IMR-90 (cell line): ENCODE measurements at regions not wholly inside any gene's neighbourhood (a gene's known extent, or its start where the extent isn't known, plus 50 kb on each side); places are given as distances from the start of the nearest gene placed in this dataset.

ENCODE experiments used
- ATAC-seq: fragments of 200-7000 bp; cut with Tn5 transposase; 2 replicates; pipeline ENCODE4 v1.9.1; 2020; ENCODE audit warnings: low read depth, mild to moderate bottlenecking, moderate library complexity
- BruUV-seq: library from RNA; stranded (reverse); fragments of 400-500 nt; replicated peaks from 2 replicates; lab custom pipeline; 2021; lab: Mats Ljungman, UMichigan
- CTCF ChIA-PET: fragments of 300-600 bp; formaldehyde crosslinking; extraction: SDS; loops from one replicate; lab custom pipeline; 2021; ENCODE audit warnings: antibody characterized with exemption; lab: Yijun Ruan, JAX
- POLR2A ChIA-PET: fragments of 300-600 bp; sonication (Branson Sonifier 250); formaldehyde crosslinking; loops from one replicate; lab custom pipeline; 2022; ENCODE audit warnings: antibody characterized with exemption; ENCODE audit not compliant: unreplicated experiment; lab: Charles Lee
- DNase-seq: peaks from one replicate; pipeline ENCODE4 v3.0.0; 2013
- H2AFZ ChIP-seq: replicated peaks from 2 replicates; pipeline ENCODE3; 2013; ENCODE audit warnings: low read length, mild to moderate bottlenecking; ENCODE audit not compliant: poor library complexity
- H2AK5ac ChIP-seq: 2 replicates; pipeline ENCODE4 v1.6.1; 2013; ENCODE audit warnings: low read depth, low read length, inconsistent platforms
- H2AK9ac ChIP-seq: replicated peaks from 2 replicates; pipeline ENCODE3; 2013; ENCODE audit warnings: mild to moderate bottlenecking, low read depth, low read length, moderate library complexity; ENCODE audit not compliant: poor library complexity
- H2BK120ac ChIP-seq: 2 replicates; pipeline ENCODE4 v1.6.1; 2013; ENCODE audit warnings: low read depth, low read length, inconsistent platforms
- H2BK15ac ChIP-seq: 3 replicates; pipeline ENCODE4 v1.6.1; 2013; ENCODE audit warnings: low read depth, low read length, inconsistent platforms
- H2BK20ac ChIP-seq: 2 replicates; pipeline ENCODE4 v1.6.1; 2013; ENCODE audit warnings: low read depth, mild to moderate bottlenecking, inconsistent platforms, low read length, moderate library complexity
- H2BK5ac ChIP-seq: 2 replicates; pipeline ENCODE4 v1.6.1; 2013; ENCODE audit warnings: mild to moderate bottlenecking, low read depth, low read length, inconsistent platforms; ENCODE audit not compliant: poor library complexity, severe bottlenecking
- H3K14ac ChIP-seq: replicated peaks from 2 replicates; pipeline ENCODE4 v1.6.1; 2013; ENCODE audit warnings: low read depth, low read length, inconsistent platforms
- H3K18ac ChIP-seq: 2 replicates; pipeline ENCODE4 v1.6.1; 2013; ENCODE audit warnings: low read depth, low read length, control low read depth
- H3K23ac ChIP-seq: 2 replicates; pipeline ENCODE4 v1.6.1; 2013; ENCODE audit warnings: low read depth, low read length, inconsistent platforms
- H3K27ac ChIP-seq: 2 replicates; pipeline ENCODE4 v1.5.1; 2013; ENCODE audit warnings: mild to moderate bottlenecking, control low read depth, low read length; ENCODE audit not compliant: insufficient read depth
- H3K27me3 ChIP-seq: 2 replicates; pipeline ENCODE4 v1.6.1; 2013; ENCODE audit warnings: low read length; ENCODE audit not compliant: control insufficient read depth, insufficient read depth
- H3K36me3 ChIP-seq: 2 replicates; pipeline ENCODE4 v1.6.1; 2013; ENCODE audit warnings: low read length, mixed read lengths; ENCODE audit not compliant: control insufficient read depth, insufficient read depth
- H3K4ac ChIP-seq: 2 replicates; pipeline ENCODE4 v1.6.1; 2013; ENCODE audit warnings: low read depth, low read length, inconsistent platforms
- H3K4me1 ChIP-seq: 2 replicates; pipeline ENCODE4 v1.6.1; 2013; ENCODE audit warnings: low read length, mixed read lengths; ENCODE audit not compliant: control insufficient read depth, insufficient read depth
- H3K4me2 ChIP-seq: 2 replicates; pipeline ENCODE4 v1.6.1; 2013; ENCODE audit warnings: low read depth, mild to moderate bottlenecking, control low read depth, low read length, moderate library complexity
- H3K4me3 ChIP-seq: 2 replicates; pipeline ENCODE4 v1.5.1; 2013; ENCODE audit warnings: low read depth, mild to moderate bottlenecking, control low read depth, low read length, moderate library complexity; ENCODE audit not compliant: insufficient read depth
- H3K56ac ChIP-seq: 2 replicates; pipeline ENCODE4 v1.6.1; 2013; ENCODE audit warnings: low read length, inconsistent platforms; ENCODE audit not compliant: insufficient read depth; ENCODE audit errors: extremely low read depth
- H3K79me1 ChIP-seq, 2 experiments: 2 replicates each; pipeline ENCODE4 v1.6.1; 2013; ENCODE audit warnings: low read length in 2 of 2, inconsistent platforms in 1 of 2, low read depth in 1 of 2
- H3K9ac ChIP-seq: 2 replicates; pipeline ENCODE4 v1.6.1; 2013; ENCODE audit warnings: low read depth, low read length, control low read depth
- H3K9me1 ChIP-seq: 2 replicates; pipeline ENCODE4 v1.6.1; 2013; ENCODE audit warnings: low read length, inconsistent platforms; ENCODE audit not compliant: insufficient read depth
- H3K9me3 ChIP-seq: 2 replicates; pipeline ENCODE4 v1.6.1; 2013; ENCODE audit warnings: low read length; ENCODE audit not compliant: control insufficient read depth, insufficient read depth
- H4K20me1 ChIP-seq: 2 replicates; pipeline ENCODE4 v1.6.1; 2013; ENCODE audit warnings: low read length, inconsistent platforms; ENCODE audit not compliant: insufficient read depth
- H4K5ac ChIP-seq: 2 replicates; pipeline ENCODE4 v1.6.1; 2013; ENCODE audit warnings: mild to moderate bottlenecking, low read depth, low read length, control low read depth
- H4K8ac ChIP-seq, 2 experiments: 2 replicates each; pipeline ENCODE4 v1.6.1; 2013; ENCODE audit warnings: low read depth in 2 of 2, low read length in 2 of 2, control low read depth in 1 of 2, inconsistent platforms in 1 of 2
- H4K91ac ChIP-seq: 2 replicates; pipeline ENCODE4 v1.6.1; 2013; ENCODE audit warnings: low read depth, low read length, inconsistent platforms; ENCODE audit not compliant: insufficient read depth
- BHLHE40 ChIP-seq: fragments of 150-350 bp; IDR thresholded peaks from 2 replicates; pipeline ENCODE4 v1.6.1; 2016; ENCODE audit warnings: mild to moderate bottlenecking, low read depth, low read length
- CEBPB ChIP-seq: IDR thresholded peaks from 2 replicates; pipeline ENCODE4 v1.6.1; 2012; ENCODE audit warnings: low read depth, low read length, improper control_type of control experiment
- CHD1 ChIP-seq: IDR thresholded peaks from 2 replicates; pipeline ENCODE4 v1.6.1; 2012; ENCODE audit warnings: low read depth, low read length, improper control_type of control experiment
- CTCF ChIP-seq: conservative IDR thresholded peaks from 2 replicates; pipeline ENCODE4 v1.5.1; 2012; ENCODE audit warnings: mild to moderate bottlenecking, low read depth, low read length, improper control_type of control experiment
- FOS ChIP-seq: fragments of 150-350 bp; IDR thresholded peaks from 2 replicates; pipeline ENCODE4 v1.6.1; 2016; ENCODE audit warnings: low read depth, low read length
- MAFK ChIP-seq: IDR thresholded peaks from 2 replicates; pipeline ENCODE4 v1.6.1; 2012; ENCODE audit warnings: low read depth, low read length, improper control_type of control experiment
- MAZ ChIP-seq: IDR thresholded peaks from 2 replicates; pipeline ENCODE4 v1.6.1; 2012; ENCODE audit warnings: low read depth, mild to moderate bottlenecking, low read length, improper control_type of control experiment, moderate library complexity, borderline replicate concordance
- MXI1 ChIP-seq: IDR thresholded peaks from 2 replicates; pipeline ENCODE4 v1.6.1; 2012; ENCODE audit warnings: low read depth, mild to moderate bottlenecking, low read length, moderate library complexity, borderline replicate concordance
- NFE2L2 ChIP-seq: fragments of 150-350 bp; IDR thresholded peaks from 2 replicates; pipeline ENCODE4 v1.6.1; 2016; ENCODE audit warnings: low read depth, mild to moderate bottlenecking, low read length
- POLR2A ChIP-seq: IDR thresholded peaks from 2 replicates; pipeline ENCODE4 v1.6.1; 2012; ENCODE audit warnings: mild to moderate bottlenecking, low read depth, low read length
- RAD21 ChIP-seq: IDR thresholded peaks from 2 replicates; pipeline ENCODE4 v1.6.1; 2012; ENCODE audit warnings: low read length, improper control_type of control experiment
- RCOR1 ChIP-seq: IDR thresholded peaks from 2 replicates; pipeline ENCODE4 v1.6.1; 2012; ENCODE audit warnings: mild to moderate bottlenecking, low read length, improper control_type of control experiment; ENCODE audit not compliant: insufficient replicate concordance
- RFX5 ChIP-seq: IDR thresholded peaks from 2 replicates; pipeline ENCODE4 v1.8.0; 2012; ENCODE audit warnings: low read depth, mild to moderate bottlenecking, low read length, moderate library complexity
- SMC3 ChIP-seq: fragments of 150-350 bp; IDR thresholded peaks from 2 replicates; pipeline ENCODE4 v1.6.1; 2016; ENCODE audit warnings: low read depth, mild to moderate bottlenecking, antibody characterized with exemption, low read length, moderate library complexity
- WGBS, 2 experiments: methylation state at CpG; one replicate each; pipeline versions ENCODE4 v1.1.5 to v1.1.7; 2013; ENCODE audit warnings: missing lambda C conversion rate in 2 of 2; ENCODE audit not compliant: insufficient read length in 1 of 2; ENCODE audit errors: extremely low coverage in 2 of 2; 5-methylcytosine and 5-hydroxymethylcytosine counted together
- dilution Hi-C: fragments of 300-500 bp; cut with HindIII; formaldehyde crosslinking; loops from one replicate; pipeline ENCODE4 v1.14.3; 2018; ENCODE audit warnings: low sequenced_read_pairs; ENCODE audit not compliant: unreplicated experiment
- in situ Hi-C: fragments of 300-500 bp; cut with MboI; formaldehyde crosslinking; loops from 3 replicates; pipeline ENCODE4 v1.14.3; 2019; ENCODE audit warnings: low sequenced_read_pairs, inconsistent platforms, mixed read lengths
- intact Hi-C: fragments of 100-400 bp; cut with micrococcal nuclease; formaldehyde crosslinking; loops from 2 replicates; pipeline ENCODE4 v1.10.0; 2022
- TF ChIP-seq, protein P1 (sequence below): fragments of 150-350 bp; IDR thresholded peaks from 2 replicates; pipeline ENCODE4 v1.6.1; 2016; ENCODE audit warnings: low read depth, mild to moderate bottlenecking, low read length, moderate library complexity, borderline replicate concordance
- TF ChIP-seq, protein P2 (sequence below): fragments of 150-350 bp; IDR thresholded peaks from 2 replicates; pipeline ENCODE4 v1.6.1; 2017; ENCODE audit warnings: mild to moderate bottlenecking, antibody characterized with exemption, low read length, low read depth

- no CpG with 5 or more reads among the region's 2 CpGs for WGBS, 2 experiments
- H3K9ac ChIP-seq, result no peak overlapping the region
Measured at GRCh38 chr16:80019395-80019794, 418.9 kb upstream of the MAF start.

More at GRCh38 chr16:80019395-80019794, 418.9 kb upstream of the MAF start:
- Histone ChIP-seq H2AK5ac (no peak overlapping the region), H4K91ac (no peak overlapping the region), H3K27ac (no peak overlapping the region), H2BK120ac (no peak overlapping the region), H4K20me1 (no peaks in the 10 kb centered on the region), H3K4me1 (no peaks in the 10 kb centered on the region), H3K27me3 (no peaks in the 10 kb centered on the region), H3K4me2 (no peak overlapping the region), H2BK5ac (no peak overlapping the region), H2AFZ (no peak overlapping the region), H3K56ac (no peak overlapping the region), H2BK15ac (no peak overlapping the region), H3K9me1 (no peaks in the 10 kb centered on the region), H3K4me3 (no peak overlapping the region), H4K5ac (no peak overlapping the region), H2BK20ac (no peak overlapping the region), H3K23ac (no peak overlapping the region), H4K8ac (no peak overlapping the region), H3K36me3 (no peaks in the 10 kb centered on the region), H2AK9ac (no peak overlapping the region), H3K79me1 (no peaks in the 10 kb centered on the region), H3K18ac (no peak overlapping the region), H3K9me3 (peaks cover 2% of the 10 kb centered on the region; the same call in 1 of the 2 replicates), H3K4ac (no peak overlapping the region), H3K14ac (no peak overlapping the region)
- in situ Hi-C loops, result no loop called here
- no TSS peak for BruUV-seq
- dilution Hi-C loops, result no loop called here
- DNase-seq (no peak), ATAC-seq (no peak)
- TF ChIP-seq RAD21 (no peak), RFX5 (no peak), FOS (no peak), MXI1 (no peak), POLR2A (no peak), SMC3 (no peak), CTCF (no peak), MAZ (no peak), BHLHE40 (no peak), NFE2L2 (no peak), CHD1 (no peak), MAFK (no peak), CEBPB (no peak), RCOR1 (no peak)
- TF ChIP-seq, protein P1, sequence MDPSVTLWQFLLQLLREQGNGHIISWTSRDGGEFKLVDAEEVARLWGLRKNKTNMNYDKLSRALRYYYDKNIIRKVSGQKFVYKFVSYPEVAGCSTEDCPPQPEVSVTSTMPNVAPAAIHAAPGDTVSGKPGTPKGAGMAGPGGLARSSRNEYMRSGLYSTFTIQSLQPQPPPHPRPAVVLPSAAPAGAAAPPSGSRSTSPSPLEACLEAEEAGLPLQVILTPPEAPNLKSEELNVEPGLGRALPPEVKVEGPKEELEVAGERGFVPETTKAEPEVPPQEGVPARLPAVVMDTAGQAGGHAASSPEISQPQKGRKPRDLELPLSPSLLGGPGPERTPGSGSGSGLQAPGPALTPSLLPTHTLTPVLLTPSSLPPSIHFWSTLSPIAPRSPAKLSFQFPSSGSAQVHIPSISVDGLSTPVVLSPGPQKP, result no peak
- TF ChIP-seq, protein P2, sequence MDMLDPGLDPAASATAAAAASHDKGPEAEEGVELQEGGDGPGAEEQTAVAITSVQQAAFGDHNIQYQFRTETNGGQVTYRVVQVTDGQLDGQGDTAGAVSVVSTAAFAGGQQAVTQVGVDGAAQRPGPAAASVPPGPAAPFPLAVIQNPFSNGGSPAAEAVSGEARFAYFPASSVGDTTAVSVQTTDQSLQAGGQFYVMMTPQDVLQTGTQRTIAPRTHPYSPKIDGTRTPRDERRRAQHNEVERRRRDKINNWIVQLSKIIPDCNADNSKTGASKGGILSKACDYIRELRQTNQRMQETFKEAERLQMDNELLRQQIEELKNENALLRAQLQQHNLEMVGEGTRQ, result no peak
- CTCF ChIA-PET, result no interaction called here
- POLR2A ChIA-PET, result no interaction called here
- intact Hi-C loops, result no loop called here
